D341Med (cell line): ENCODE measurements at regions not wholly inside any gene's neighbourhood (a gene's known extent, or its start where the extent isn't known, plus 50 kb on each side); places are given as distances from the start of the nearest gene placed in this dataset.

Source experiments
- DNase-seq: peaks from one replicate; pipeline ENCODE4 v3.0.0; 2012; ENCODE audit warnings: low spot score

GRCh38 chr2:163459986-163460385 is 275.8 kb downstream of the FIGN start:
- no peak for DNase-seq

- no peak for DNase-seq
Observed at GRCh38 chr2:163456953-163457743, 278.7 kb downstream of the FIGN start.

- no peak for DNase-seq
Observed at GRCh38 chr2:163455815-163456214, 280.0 kb downstream of the FIGN start.

GRCh38 chr2:163453920-163454319 is 281.9 kb downstream of the FIGN start:
- no peak for DNase-seq

- DNase-seq, result no peak
Observed at GRCh38 chr2:163441603-163442002, 294.2 kb downstream of the FIGN start.

- no peak for DNase-seq
Observed at GRCh38 chr2:163436963-163437362, 298.8 kb downstream of the FIGN start.

- no peak for DNase-seq
Observed at GRCh38 chr2:163428187-163428586, 307.6 kb downstream of the FIGN start.

GRCh38 chr2:163420604-163421003 is 315.2 kb downstream of the FIGN start:
- DNase-seq, result no peak

GRCh38 chr2:163419000-163419830 is 316.6 kb downstream of the FIGN start:
- no peak for DNase-seq

GRCh38 chr2:163417596-163418337 is 318.0 kb downstream of the FIGN start:
- no peak for DNase-seq

GRCh38 chr2:163414121-163414520 is 321.7 kb downstream of the FIGN start:
- DNase-seq, result no peak

GRCh38 chr2:163407296-163407695 is 328.5 kb downstream of the FIGN start:
- no peak for DNase-seq

GRCh38 chr2:163405298-163405697 is 330.5 kb downstream of the FIGN start:
- no peak for DNase-seq

- DNase-seq, result no peak
Observed at GRCh38 chr2:163401481-163401880, 334.3 kb downstream of the FIGN start.

GRCh38 chr2:163397451-163397850 is 338.4 kb downstream of the FIGN start:
- DNase-seq, result no peak

GRCh38 chr2:163395602-163396001 is 340.2 kb downstream of the FIGN start:
- no peak for DNase-seq

- DNase-seq, result no peak
Observed at GRCh38 chr2:163389838-163390237, 346.0 kb downstream of the FIGN start.

- DNase-seq, result no peak
Observed at GRCh38 chr2:163375472-163375871, 360.3 kb downstream of the FIGN start.

- DNase-seq, result no peak
Observed at GRCh38 chr2:163375070-163375469, 360.7 kb downstream of the FIGN start.

GRCh38 chr2:163374282-163374681 is 361.5 kb downstream of the FIGN start:
- no peak for DNase-seq

- DNase-seq, result no peak
Observed at GRCh38 chr2:163373496-163373895, 362.3 kb downstream of the FIGN start.

GRCh38 chr2:163370169-163370886 is 365.5 kb downstream of the FIGN start:
- DNase-seq, result no peak
